ENCODE measurements at regions not wholly inside any gene's neighbourhood (a gene's known extent, or its start where the extent isn't known, plus 50 kb on each side); places are given as distances from the start of the nearest gene placed in this dataset.

DNA sequence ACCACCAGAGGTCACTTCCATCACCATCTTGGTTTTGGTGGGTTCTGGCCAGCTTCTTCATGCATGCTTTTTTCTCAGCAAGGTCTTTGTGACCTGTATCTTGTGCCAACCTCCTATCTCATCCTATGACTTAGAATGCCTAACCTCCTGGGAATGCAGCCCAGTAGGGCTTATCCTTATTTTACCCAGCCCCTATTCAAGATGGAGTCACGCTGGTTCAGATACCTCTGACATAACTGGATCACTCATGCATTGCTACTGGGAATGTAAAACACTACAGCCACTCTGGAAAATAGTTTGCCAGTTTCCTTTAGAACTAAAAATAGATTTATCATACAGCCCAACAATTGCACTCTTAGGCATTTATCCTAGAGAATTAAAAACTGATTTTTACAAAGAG is 219.2 kb downstream of the IRS1 start:
- 26 to 46% methylated on average over 1 of the region's 1 CpG for WGBS, 2 donors
- H3K27me3 ChIP-seq, result no peaks in the 10 kb centered on the region
- H3K9me3 ChIP-seq, result no peaks in the 10 kb centered on the region
- ATAC-seq (peak in 7 of 8 donors; percentile 50 to 92 (median 72)), DNase-seq (peak in 1 of 2 donors; percentile 30)
- H3K36me3 ChIP-seq, result no peaks in the 10 kb centered on the region
- H3K4me1 ChIP-seq, result peaks cover 0 to 8% (median 0%) of the 10 kb centered on the region in 9 donors
- H3K4me3 ChIP-seq, result no peak overlapping the region
- TF ChIP-seq CTCF (IDR thresholded peaks at IDR 0.05), result no peak
- intact Hi-C loops (cut with DNase I), result no loop called here
- H3K27ac ChIP-seq, result no peak overlapping the region

GRCh38 chr2:226579519-226579918 is 220.1 kb downstream of the IRS1 start:
- DNase-seq (no peak), ATAC-seq (no peak)
- 82 to 94% methylated on average over 2 of the region's 2 CpGs for WGBS, 2 donors
- TF ChIP-seq CTCF (IDR thresholded peaks at IDR 0.05), result no peak
- H3K9me3 ChIP-seq, result no peaks in the 10 kb centered on the region
- no peaks in the 10 kb centered on the region for H3K27me3 ChIP-seq
- peaks cover 0 to 8% (median 0%) of the 10 kb centered on the region in 9 donors for H3K4me1 ChIP-seq
- H3K4me3 ChIP-seq, result no peak overlapping the region
- intact Hi-C loops (cut with DNase I), result no loop called here
- H3K36me3 ChIP-seq, result no peaks in the 10 kb centered on the region
- H3K27ac ChIP-seq, result no peak overlapping the region

DNA sequence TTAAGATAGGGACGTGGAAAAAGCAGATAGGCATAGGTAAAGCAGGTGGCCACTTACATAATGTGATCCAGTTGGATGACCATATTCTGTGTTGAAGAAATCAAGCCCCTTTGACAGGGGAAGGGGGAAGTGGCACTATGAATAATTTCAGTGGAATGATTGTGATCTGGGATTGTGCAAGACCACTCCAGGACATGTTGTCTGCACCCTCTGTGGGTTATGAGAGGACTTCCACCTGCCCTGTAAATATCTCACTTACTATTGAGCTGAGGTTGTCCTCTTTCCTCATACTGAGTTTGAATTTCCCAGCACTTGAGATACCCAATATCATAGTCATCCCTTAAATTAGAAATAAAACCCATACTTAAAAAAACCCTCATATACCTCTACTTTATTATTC is 220.7 kb downstream of the IRS1 start:
- Histone ChIP-seq H3K27me3 (no peaks in the 10 kb centered on the region), H3K27ac (no peak overlapping the region), H3K36me3 (no peaks in the 10 kb centered on the region), H3K4me3 (no peak overlapping the region), H3K9me3 (no peaks in the 10 kb centered on the region), H3K4me1 (peaks cover 0 to 8% (median 0%) of the 10 kb centered on the region in 9 donors)
- WGBS, 2 donors, result 68 to 74% methylated on average over 1 of the region's 1 CpG
- no peak for TF ChIP-seq CTCF (IDR thresholded peaks at IDR 0.05)
- ATAC-seq, result peak in 1 of 8 donors; percentile 56
- no peak for DNase-seq
- intact Hi-C loops (cut with DNase I), result no loop called here

DNA sequence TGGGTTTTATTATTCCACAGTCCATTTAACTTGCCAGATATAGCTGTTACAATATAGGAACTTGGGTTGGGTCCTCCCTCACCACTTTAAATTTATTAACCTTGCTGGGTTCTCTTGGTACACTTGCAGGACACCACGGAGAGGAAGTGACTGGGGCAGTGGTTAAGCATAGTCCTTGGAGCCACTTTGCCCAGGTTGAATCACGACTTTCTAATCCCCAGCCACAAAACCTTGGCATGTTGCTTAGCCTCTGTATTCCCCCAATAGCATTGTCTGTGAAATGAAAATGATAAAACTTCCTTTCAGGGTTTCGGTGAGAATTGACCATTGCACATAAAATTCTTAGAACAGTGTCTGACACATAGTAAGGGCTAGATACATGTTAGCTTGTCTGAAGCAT is 221.2 kb downstream of the IRS1 start:
- H3K36me3 ChIP-seq, result no peaks in the 10 kb centered on the region
- TF ChIP-seq CTCF (IDR thresholded peaks at IDR 0.05), result no peak
- no peaks in the 10 kb centered on the region for H3K9me3 ChIP-seq
- H3K4me1 ChIP-seq, result peaks cover 0 to 8% (median 0%) of the 10 kb centered on the region in 9 donors
- no peak for ATAC-seq
- 72 to 82% methylated on average over 3 of the region's 3 CpGs for WGBS, 2 donors
- H3K27ac ChIP-seq, result no peak overlapping the region
- H3K4me3 ChIP-seq, result no peak overlapping the region
- DNase-seq, result no peak
- intact Hi-C loops (cut with DNase I), result no loop called here
- no peaks in the 10 kb centered on the region for H3K27me3 ChIP-seq
